ENCODE measurements at regions not wholly inside any gene's neighbourhood (a gene's known extent, or its start where the extent isn't known, plus 50 kb on each side); places are given as distances from the start of the nearest gene placed in this dataset.
A peak's percentile ranks its signal among the peaks of the same experiment; 100 is the strongest.

- DNase-seq (ENCODE audit: low read depth), result no peak
Observed at GRCh38 chr2:145137211-145137610, 617.3 kb upstream of the ZEB2 start.

GRCh38 chr2:145136702-145137101 is 616.8 kb upstream of the ZEB2 start:
- no peak for DNase-seq (ENCODE audit: low read depth)

GRCh38 chr2:145126146-145126545 is 606.2 kb upstream of the ZEB2 start:
- DNase-seq (ENCODE audit: low read depth), result no peak

DNA sequence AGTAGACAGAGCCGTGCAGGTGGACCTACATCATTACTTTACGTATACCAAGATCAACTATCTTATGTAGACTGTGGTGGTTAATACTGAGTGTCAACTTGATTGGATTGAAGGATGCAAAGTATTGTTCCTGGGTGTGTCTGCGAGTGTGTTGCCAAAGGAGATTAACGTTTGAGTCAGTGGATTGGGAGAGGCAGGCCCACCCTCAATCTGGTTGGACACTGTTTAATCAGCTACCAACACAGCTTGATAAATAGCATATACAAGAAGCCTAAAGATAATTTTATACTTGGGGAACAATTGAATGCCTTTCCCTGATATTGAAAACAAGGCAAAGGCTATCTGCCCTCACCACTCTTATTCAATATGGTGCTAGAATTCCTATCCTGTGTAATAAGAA is 604.2 kb upstream of the ZEB2 start:
- DNase-seq (ENCODE audit: low read depth), result no peak

- no peak for DNase-seq (ENCODE audit: low read depth)
Observed at GRCh38 chr2:145123606-145124005, 603.7 kb upstream of the ZEB2 start.

DNA sequence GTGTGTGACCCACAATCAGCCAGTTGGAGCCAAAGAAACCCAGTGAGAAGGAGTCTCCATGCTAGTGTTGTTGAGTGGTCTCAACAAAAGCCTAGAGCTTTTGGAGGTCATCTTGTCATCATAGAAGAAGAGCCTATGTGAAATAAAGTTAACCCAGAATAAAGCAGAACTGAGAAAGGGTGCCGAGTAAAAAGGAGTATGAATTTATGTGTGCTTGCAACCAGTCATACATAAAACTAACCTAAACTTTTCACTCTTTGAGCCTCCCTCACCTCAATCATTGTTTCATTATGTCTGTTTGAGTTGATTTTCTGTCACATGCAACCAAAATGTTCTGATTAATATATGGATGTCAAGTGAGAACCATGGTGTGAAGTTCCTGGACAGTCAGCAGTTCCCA is 599.3 kb upstream of the ZEB2 start:
- DNase-seq (ENCODE audit: low read depth), result no peak

- DNase-seq (ENCODE audit: low read depth), result no peak
Observed at GRCh38 chr2:145116834-145117725, 597.2 kb upstream of the ZEB2 start.

DNA sequence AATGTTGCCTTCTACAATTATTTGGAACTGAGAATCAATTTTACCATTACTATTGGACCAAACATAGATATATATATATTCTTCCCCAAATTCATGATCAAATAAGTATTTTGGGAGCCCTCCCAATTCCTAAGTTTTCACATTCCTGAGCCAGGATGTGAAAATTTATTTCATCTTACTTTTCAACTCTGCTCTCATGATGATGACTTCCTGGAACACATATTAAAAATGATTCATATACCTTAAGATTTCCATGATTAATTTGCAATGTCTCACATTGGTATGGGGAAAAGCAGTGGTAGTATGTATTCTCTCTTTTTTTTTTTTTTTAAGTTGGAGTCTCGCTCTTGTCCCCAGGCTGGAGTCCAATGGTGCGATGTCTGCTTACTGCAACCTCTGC is 596.1 kb upstream of the ZEB2 start:
- no peak for DNase-seq (ENCODE audit: low read depth)

GRCh38 chr2:145114726-145115125 is 594.8 kb upstream of the ZEB2 start:
- no peak for DNase-seq (ENCODE audit: low read depth)

DNA sequence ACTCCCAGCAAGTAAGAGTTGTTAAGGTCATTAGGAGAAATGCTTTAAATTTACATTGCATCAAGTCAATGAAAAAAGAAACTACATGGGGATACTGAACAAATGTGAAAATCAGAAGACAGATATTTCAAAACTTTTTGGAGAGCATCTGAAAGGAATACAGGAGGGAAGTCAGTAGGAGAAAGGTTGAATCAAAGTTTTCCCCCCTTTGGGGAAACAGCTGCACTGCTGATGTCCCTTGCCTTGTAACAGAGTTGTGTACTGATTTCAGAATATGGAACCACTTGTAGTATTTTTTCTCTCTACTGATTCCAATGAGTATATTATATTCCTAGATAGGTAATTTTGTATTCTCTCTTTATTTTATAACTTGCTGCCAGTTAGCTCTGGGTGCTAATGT is 592.5 kb upstream of the ZEB2 start:
- no peak for DNase-seq (ENCODE audit: low read depth)

- no peak for DNase-seq (ENCODE audit: low read depth)
Observed at GRCh38 chr2:145110668-145111356, 590.9 kb upstream of the ZEB2 start.

GRCh38 chr2:145108959-145109710 is 589.2 kb upstream of the ZEB2 start:
- no peak for DNase-seq (ENCODE audit: low read depth)

- DNase-seq (ENCODE audit: low read depth), result no peak
Observed at GRCh38 chr2:145108361-145108778, 588.5 kb upstream of the ZEB2 start.

DNA sequence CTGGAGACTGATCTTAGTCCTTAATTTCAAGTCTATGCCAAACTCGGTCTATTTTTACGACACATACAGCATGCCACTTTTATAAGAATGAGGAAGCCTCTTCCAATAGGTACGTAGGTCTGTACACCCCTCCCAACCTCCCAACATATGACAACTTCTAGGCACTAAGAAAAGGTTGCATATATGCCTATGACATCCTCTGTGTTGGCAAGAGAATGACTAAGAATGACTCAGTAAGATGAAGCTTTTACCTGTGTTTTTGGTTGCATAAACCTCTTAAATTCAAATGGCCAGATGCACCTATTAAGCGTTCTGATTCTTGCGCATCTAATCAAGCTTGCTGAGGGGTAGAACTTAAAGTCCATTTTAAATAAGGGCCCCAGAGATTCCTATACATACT is 586.4 kb upstream of the ZEB2 start:
- DNase-seq (ENCODE audit: low read depth), result no peak

GRCh38 chr2:145102706-145103105 is 582.8 kb upstream of the ZEB2 start:
- DNase-seq (ENCODE audit: low read depth), result no peak

DNA sequence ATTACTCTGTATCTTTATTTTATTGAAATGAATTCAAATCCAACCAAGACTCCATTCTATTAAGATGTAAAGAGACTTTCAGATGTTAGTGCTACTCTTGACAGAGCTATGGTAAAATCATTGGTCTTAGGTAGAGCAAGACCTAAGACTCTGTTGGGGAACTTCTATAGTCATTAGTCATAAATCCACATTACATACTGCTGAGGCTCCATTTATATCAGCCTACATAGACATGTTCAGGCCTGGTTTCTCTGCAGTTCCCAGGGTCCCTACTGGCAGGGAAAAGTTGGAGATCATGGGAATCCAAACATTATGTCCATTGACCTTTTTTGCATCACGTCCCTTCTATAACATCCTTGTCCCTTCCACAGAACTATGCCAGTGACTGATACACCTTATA is 580.4 kb upstream of the ZEB2 start:
- DNase-seq (ENCODE audit: low read depth), result no peak

- peak; percentile 54 for DNase-seq (ENCODE audit: low read depth)
Observed at GRCh38 chr2:145096582-145096981, 576.7 kb upstream of the ZEB2 start.

- DNase-seq (ENCODE audit: low read depth), result peak; percentile 49
Observed at GRCh38 chr2:145095641-145096435, 575.9 kb upstream of the ZEB2 start.

- no peak for DNase-seq (ENCODE audit: low read depth)
Observed at GRCh38 chr2:145094370-145094769, 574.5 kb upstream of the ZEB2 start.

DNA sequence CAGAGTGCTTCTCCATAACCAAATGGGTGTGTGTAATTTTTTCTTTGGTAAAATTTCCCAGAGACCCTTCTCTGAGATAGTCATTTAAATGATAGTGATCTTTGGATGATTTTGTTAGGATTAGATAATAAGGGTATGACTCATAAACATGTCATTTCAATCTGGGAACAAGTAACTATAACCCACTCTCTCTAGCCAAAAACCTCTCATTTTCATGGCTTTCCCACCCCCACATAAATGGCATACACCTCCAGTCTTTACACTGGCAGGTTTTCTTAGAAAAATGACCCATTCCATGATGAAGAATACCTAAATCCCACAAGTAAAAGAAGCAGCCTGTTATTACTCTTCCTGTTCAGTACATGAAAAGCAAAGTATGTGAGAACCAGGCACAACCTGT is 572.0 kb upstream of the ZEB2 start:
- DNase-seq (ENCODE audit: low read depth), result no peak

DNA sequence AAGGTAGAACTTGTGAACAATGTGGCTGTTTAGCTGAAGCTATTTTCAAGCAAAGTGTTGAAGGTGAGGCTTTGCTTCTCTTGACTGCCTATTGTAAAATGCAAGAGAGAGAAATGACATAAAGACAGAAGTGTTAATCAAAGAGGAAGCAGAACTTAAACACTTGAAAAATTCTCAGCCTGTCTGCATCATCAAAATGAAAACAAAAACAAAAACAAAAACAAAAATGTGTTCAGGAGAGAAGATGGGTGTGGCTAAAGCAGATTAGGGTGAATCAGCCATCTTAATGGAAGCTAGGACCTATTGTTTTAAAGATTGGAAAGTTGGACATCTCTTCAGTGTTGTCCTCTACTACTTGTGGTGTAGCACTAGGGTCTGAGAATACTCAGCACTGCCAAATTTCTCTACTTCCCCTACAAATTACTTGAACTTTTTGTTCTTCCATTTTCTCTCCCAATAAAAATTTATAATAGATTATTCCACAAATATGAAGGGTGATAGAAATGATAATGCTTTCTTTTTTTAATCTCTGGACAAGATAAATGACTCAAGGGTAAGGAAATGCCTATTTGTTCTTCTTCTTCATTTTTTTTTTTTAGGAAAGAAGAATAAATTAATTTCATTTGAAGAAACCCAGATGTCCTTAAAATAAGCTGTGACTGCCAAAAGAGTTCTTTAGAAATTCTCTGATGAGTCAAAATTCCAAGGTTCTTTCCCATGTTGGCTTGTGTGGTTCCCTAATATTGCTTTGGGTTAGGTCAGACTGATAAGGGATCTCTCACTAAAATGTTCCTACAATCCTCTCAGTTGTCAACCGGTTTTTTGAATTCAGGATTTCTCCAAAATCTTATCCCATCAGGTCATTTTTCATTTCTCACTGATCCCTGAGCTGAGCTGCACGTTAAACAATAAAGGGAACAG is 571.2 kb upstream of the ZEB2 start:
- peak; percentile 69 for DNase-seq (ENCODE audit: low read depth)
